HEK293 (cell line): ENCODE measurements at regions not wholly inside any gene's neighbourhood (a gene's known extent, or its start where the extent isn't known, plus 50 kb on each side); places are given as distances from the start of the nearest gene placed in this dataset.

Source experiments
- CTCF ChIA-PET: fragments of 350-600 bp; formaldehyde crosslinking; extraction: SDS; loops from one replicate; lab custom pipeline; 2021; ENCODE audit warnings: antibody characterized with exemption; lab: Yijun Ruan, JAX
- POLR2A ChIA-PET: fragments of 300-600 bp; formaldehyde crosslinking; extraction: SDS; loops from one replicate; lab custom pipeline; 2020; ENCODE audit warnings: antibody characterized with exemption, inconsistent platforms; lab: Yijun Ruan, JAX
- H3K27ac ChIP-seq: fragments of 200-500 bp; sonication (Bioruptor generic); 2 replicates; pipeline ENCODE4 v1.5.1; 2014; ENCODE audit warnings: low read depth, low read length, control low read depth, inconsistent platforms; ENCODE audit errors: extremely low read depth
- H3K36me3 ChIP-seq, 2 experiments: fragments of 200-500 bp in 1 of 2; sonication (Bioruptor generic) in 1 of 2; 1 replicate in 1 of 2; 2 replicates in 1 of 2; pipeline ENCODE4 v1.5.1; 2014 to 2017; ENCODE audit warnings: inconsistent platforms in 2 of 2, low read length in 2 of 2; ENCODE audit not compliant: control insufficient read depth in 2 of 2, insufficient read depth in 1 of 2
- H3K4me1 ChIP-seq: fragments of 200-500 bp; sonication (Bioruptor generic); 2 replicates; pipeline ENCODE4 v1.5.1; 2014; ENCODE audit warnings: mild to moderate bottlenecking, low read length, inconsistent platforms; ENCODE audit not compliant: control insufficient read depth, insufficient read depth
- H3K4me3 ChIP-seq: 2 replicates; pipeline ENCODE4 v1.5.1; 2011; ENCODE audit warnings: low read depth, mild to moderate bottlenecking, control low read depth, low read length, moderate library complexity
- H3K9me3 ChIP-seq: fragments of 200-500 bp; sonication (Bioruptor generic); 2 replicates; pipeline ENCODE4 v1.5.1; 2014; ENCODE audit warnings: low read depth, low read length, inconsistent platforms; ENCODE audit not compliant: control insufficient read depth, insufficient read depth
- BCL11A ChIP-seq: fragments of 450-650 bp; formaldehyde crosslinking; IDR thresholded peaks from 2 replicates; pipeline ENCODE4 v1.5.1; 2016; ENCODE audit warnings: low read depth, missing biosample characterization, missing genetic modification characterization
- FEZF1 ChIP-seq: fragments of 450-650 bp; formaldehyde crosslinking; IDR thresholded peaks from 2 replicates; pipeline ENCODE4 v1.5.1; 2016; ENCODE audit warnings: missing biosample characterization, missing genetic modification characterization
- KLF8 ChIP-seq: fragments of 450-650 bp; formaldehyde crosslinking; IDR thresholded peaks from 2 replicates; pipeline ENCODE4 v1.5.1; 2016; ENCODE audit warnings: missing biosample characterization, missing genetic modification characterization
- MEIS1 ChIP-seq: sonication (generic); formaldehyde crosslinking; IDR thresholded peaks from 2 replicates; pipeline ENCODE4 v1.8.1; 2022; ENCODE audit warnings: missing genetic modification reagents, mild to moderate bottlenecking, borderline replicate concordance
- SETDB1 ChIP-seq: IDR thresholded peaks from one replicate; pipeline ENCODE4 v1.6.1; 2017; ENCODE audit warnings: mild to moderate bottlenecking, low read length, moderate library complexity, mixed read lengths; ENCODE audit not compliant: insufficient read length
- ZNF174 ChIP-seq: fragments of 450-650 bp; formaldehyde crosslinking; IDR thresholded peaks from 2 replicates; pipeline ENCODE4 v1.5.0; 2017; ENCODE audit warnings: missing biosample characterization, mild to moderate bottlenecking, missing genetic modification characterization
- ZNF223 ChIP-seq: fragments of 450-650 bp; formaldehyde crosslinking; IDR thresholded peaks from 2 replicates; pipeline ENCODE4 v1.5.1; 2016; ENCODE audit warnings: missing biosample characterization, missing genetic modification characterization
- ZNF24 ChIP-seq: fragments of 450-650 bp; formaldehyde crosslinking; IDR thresholded peaks from 2 replicates; pipeline ENCODE4 v1.5.1; 2016; ENCODE audit warnings: missing biosample characterization, missing genetic modification characterization
- ZNF302 ChIP-seq: fragments of 450-650 bp; formaldehyde crosslinking; IDR thresholded peaks from 2 replicates; pipeline ENCODE4 v1.5.1; 2016; ENCODE audit warnings: missing biosample characterization, missing genetic modification characterization, low read depth
- ZNF37A ChIP-seq: fragments of 450-650 bp; IDR thresholded peaks from 2 replicates; pipeline ENCODE4 v1.5.1; 2018; ENCODE audit warnings: missing biosample characterization, missing genetic modification characterization
- ZNF501 ChIP-seq: fragments of 450-650 bp; formaldehyde crosslinking; IDR thresholded peaks from 2 replicates; pipeline ENCODE4 v1.5.1; 2016; ENCODE audit warnings: missing biosample characterization, missing genetic modification characterization
- ZNF549 ChIP-seq: fragments of 450-650 bp; IDR thresholded peaks from 2 replicates; pipeline ENCODE4 v1.5.1; 2018; ENCODE audit warnings: missing biosample characterization, missing genetic modification characterization, mild to moderate bottlenecking, inconsistent platforms, moderate library complexity
- ZNF561 ChIP-seq: fragments of 450-650 bp; IDR thresholded peaks from 2 replicates; pipeline ENCODE4 v1.5.1; 2018; ENCODE audit warnings: missing biosample characterization, missing genetic modification characterization, borderline replicate concordance
- ZNF600 ChIP-seq: fragments of 450-650 bp; formaldehyde crosslinking; IDR thresholded peaks from 2 replicates; pipeline ENCODE4 v1.5.1; 2016; ENCODE audit warnings: missing biosample characterization, missing genetic modification characterization
- ZNF747 ChIP-seq: fragments of 450-650 bp; formaldehyde crosslinking; IDR thresholded peaks from 2 replicates; pipeline ENCODE4 v1.5.1; 2016; ENCODE audit warnings: missing biosample characterization, missing genetic modification characterization
- ZNF791 ChIP-seq: fragments of 450-650 bp; formaldehyde crosslinking; IDR thresholded peaks from 2 replicates; pipeline ENCODE4 v1.5.1; 2016; ENCODE audit warnings: missing biosample characterization, missing genetic modification characterization
- TF ChIP-seq, protein P1 (sequence below): fragments of 450-650 bp; formaldehyde crosslinking; IDR thresholded peaks from 2 replicates; pipeline ENCODE4 v1.5.1; 2016; ENCODE audit warnings: missing biosample characterization, missing genetic modification characterization
- TF ChIP-seq, protein P2 (sequence below): fragments of 450-650 bp; formaldehyde crosslinking; IDR thresholded peaks from 2 replicates; pipeline ENCODE4 v1.5.1; 2016; ENCODE audit warnings: missing biosample characterization, missing genetic modification characterization, borderline replicate concordance
- TF ChIP-seq, protein P3 (sequence below): fragments of 450-650 bp; formaldehyde crosslinking; IDR thresholded peaks from 2 replicates; pipeline ENCODE4 v1.5.1; 2016; ENCODE audit warnings: missing biosample characterization, missing genetic modification characterization

GRCh38 chr13:99123101-99124045, 77.3 kb upstream of the UBAC2 start (continued):
- TF ChIP-seq, protein P1, sequence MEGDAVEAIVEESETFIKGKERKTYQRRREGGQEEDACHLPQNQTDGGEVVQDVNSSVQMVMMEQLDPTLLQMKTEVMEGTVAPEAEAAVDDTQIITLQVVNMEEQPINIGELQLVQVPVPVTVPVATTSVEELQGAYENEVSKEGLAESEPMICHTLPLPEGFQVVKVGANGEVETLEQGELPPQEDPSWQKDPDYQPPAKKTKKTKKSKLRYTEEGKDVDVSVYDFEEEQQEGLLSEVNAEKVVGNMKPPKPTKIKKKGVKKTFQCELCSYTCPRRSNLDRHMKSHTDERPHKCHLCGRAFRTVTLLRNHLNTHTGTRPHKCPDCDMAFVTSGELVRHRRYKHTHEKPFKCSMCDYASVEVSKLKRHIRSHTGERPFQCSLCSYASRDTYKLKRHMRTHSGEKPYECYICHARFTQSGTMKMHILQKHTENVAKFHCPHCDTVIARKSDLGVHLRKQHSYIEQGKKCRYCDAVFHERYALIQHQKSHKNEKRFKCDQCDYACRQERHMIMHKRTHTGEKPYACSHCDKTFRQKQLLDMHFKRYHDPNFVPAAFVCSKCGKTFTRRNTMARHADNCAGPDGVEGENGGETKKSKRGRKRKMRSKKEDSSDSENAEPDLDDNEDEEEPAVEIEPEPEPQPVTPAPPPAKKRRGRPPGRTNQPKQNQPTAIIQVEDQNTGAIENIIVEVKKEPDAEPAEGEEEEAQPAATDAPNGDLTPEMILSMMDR (tag by site-specific recombination): no peak
- TF ChIP-seq MEIS1 (CRISPR knock-in tag): no peak
- TF ChIP-seq ZNF24 (tag by site-specific recombination): no peak
- TF ChIP-seq ZNF174 (tag by site-specific recombination): no peak
- TF ChIP-seq FEZF1 (tag by site-specific recombination): no peak
- TF ChIP-seq ZNF501 (tag by site-specific recombination): no peak
- TF ChIP-seq ZNF223 (tag by site-specific recombination): no peak
- TF ChIP-seq ZNF302 (tag by site-specific recombination): no peak

DNA sequence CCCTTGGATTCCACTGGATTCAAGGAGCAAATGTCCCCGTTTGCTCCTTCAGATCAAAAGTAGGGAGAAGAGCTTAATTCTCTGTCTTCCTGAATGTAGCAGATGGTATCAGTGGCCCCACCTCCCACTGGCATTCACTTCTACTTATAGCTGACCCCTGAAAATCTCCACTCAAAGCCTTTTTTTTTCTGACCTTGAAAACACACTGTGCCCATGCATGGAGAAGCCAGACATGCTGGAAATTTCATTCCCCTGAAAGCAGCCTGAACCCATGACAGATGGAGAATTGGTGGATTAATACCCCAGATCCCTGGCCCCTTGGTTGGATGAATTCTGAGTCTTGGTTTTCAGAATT, 76.6 kb upstream of the UBAC2 start:
- Histone ChIP-seq H3K4me1 (no peaks in the 10 kb centered on the region), H3K27ac (no peak overlapping the region)
- CTCF ChIA-PET: interaction anchor here (0.6 to 1.7 kb wide), 3 partner anchors 9 to 826 kb away, joined by 3 read pairs; no protein-coding TSS in a partner anchor

DNA sequence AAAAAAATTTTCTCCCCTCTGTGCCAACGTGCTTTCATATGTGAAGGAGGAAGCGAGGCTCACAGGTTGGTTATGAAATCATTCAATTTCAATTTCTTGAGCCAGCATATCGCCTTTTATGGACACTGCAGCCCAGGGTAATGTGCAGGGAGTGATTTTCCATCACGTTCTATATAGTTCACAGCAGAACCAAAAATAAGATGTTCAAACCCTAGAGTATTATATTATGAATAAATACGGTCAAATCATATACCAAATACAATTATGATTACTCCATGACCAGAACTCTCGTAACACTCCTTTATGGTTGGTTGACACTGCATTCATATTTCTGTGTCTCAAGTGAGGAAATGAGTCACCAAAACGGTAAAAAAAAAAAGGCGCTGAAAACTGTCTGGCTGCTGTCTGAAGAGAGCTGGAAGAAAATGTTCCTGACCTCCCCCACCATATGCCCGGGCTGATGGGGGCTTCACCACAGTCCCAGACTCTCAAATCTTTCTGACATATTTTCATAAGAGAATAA, 75.8 kb upstream of the UBAC2 start:
- Histone ChIP-seq H3K27ac (no peak overlapping the region), H3K36me3 (no peaks in the 10 kb centered on the region), H3K4me1 (no peaks in the 10 kb centered on the region), H3K9me3 (no peaks in the 10 kb centered on the region), H3K4me3 (no peak overlapping the region)
- POLR2A ChIA-PET: no interaction called here
- CTCF ChIA-PET: interaction anchor here (0.6 to 1.7 kb wide), 3 partner anchors 141 to 825 kb away, joined by 3 read pairs; no protein-coding TSS in a partner anchor
- TF ChIP-seq KLF8 (tag by site-specific recombination) (no peak), ZNF791 (tag by site-specific recombination) (no peak), ZNF600 (no peak), SETDB1 (no peak), ZNF302 (tag by site-specific recombination) (no peak), ZNF549 (no peak), ZNF561 (tag by site-specific recombination) (no peak), ZNF747 (tag by site-specific recombination) (no peak), BCL11A (tag by site-specific recombination) (no peak)
- TF ChIP-seq, protein P2, sequence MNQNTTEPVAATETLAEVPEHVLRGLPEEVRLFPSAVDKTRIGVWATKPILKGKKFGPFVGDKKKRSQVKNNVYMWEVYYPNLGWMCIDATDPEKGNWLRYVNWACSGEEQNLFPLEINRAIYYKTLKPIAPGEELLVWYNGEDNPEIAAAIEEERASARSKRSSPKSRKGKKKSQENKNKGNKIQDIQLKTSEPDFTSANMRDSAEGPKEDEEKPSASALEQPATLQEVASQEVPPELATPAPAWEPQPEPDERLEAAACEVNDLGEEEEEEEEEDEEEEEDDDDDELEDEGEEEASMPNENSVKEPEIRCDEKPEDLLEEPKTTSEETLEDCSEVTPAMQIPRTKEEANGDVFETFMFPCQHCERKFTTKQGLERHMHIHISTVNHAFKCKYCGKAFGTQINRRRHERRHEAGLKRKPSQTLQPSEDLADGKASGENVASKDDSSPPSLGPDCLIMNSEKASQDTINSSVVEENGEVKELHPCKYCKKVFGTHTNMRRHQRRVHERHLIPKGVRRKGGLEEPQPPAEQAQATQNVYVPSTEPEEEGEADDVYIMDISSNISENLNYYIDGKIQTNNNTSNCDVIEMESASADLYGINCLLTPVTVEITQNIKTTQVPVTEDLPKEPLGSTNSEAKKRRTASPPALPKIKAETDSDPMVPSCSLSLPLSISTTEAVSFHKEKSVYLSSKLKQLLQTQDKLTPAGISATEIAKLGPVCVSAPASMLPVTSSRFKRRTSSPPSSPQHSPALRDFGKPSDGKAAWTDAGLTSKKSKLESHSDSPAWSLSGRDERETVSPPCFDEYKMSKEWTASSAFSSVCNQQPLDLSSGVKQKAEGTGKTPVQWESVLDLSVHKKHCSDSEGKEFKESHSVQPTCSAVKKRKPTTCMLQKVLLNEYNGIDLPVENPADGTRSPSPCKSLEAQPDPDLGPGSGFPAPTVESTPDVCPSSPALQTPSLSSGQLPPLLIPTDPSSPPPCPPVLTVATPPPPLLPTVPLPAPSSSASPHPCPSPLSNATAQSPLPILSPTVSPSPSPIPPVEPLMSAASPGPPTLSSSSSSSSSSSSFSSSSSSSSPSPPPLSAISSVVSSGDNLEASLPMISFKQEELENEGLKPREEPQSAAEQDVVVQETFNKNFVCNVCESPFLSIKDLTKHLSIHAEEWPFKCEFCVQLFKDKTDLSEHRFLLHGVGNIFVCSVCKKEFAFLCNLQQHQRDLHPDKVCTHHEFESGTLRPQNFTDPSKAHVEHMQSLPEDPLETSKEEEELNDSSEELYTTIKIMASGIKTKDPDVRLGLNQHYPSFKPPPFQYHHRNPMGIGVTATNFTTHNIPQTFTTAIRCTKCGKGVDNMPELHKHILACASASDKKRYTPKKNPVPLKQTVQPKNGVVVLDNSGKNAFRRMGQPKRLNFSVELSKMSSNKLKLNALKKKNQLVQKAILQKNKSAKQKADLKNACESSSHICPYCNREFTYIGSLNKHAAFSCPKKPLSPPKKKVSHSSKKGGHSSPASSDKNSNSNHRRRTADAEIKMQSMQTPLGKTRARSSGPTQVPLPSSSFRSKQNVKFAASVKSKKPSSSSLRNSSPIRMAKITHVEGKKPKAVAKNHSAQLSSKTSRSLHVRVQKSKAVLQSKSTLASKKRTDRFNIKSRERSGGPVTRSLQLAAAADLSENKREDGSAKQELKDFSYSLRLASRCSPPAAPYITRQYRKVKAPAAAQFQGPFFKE (tag by site-specific recombination): no peak
- TF ChIP-seq, protein P3, sequence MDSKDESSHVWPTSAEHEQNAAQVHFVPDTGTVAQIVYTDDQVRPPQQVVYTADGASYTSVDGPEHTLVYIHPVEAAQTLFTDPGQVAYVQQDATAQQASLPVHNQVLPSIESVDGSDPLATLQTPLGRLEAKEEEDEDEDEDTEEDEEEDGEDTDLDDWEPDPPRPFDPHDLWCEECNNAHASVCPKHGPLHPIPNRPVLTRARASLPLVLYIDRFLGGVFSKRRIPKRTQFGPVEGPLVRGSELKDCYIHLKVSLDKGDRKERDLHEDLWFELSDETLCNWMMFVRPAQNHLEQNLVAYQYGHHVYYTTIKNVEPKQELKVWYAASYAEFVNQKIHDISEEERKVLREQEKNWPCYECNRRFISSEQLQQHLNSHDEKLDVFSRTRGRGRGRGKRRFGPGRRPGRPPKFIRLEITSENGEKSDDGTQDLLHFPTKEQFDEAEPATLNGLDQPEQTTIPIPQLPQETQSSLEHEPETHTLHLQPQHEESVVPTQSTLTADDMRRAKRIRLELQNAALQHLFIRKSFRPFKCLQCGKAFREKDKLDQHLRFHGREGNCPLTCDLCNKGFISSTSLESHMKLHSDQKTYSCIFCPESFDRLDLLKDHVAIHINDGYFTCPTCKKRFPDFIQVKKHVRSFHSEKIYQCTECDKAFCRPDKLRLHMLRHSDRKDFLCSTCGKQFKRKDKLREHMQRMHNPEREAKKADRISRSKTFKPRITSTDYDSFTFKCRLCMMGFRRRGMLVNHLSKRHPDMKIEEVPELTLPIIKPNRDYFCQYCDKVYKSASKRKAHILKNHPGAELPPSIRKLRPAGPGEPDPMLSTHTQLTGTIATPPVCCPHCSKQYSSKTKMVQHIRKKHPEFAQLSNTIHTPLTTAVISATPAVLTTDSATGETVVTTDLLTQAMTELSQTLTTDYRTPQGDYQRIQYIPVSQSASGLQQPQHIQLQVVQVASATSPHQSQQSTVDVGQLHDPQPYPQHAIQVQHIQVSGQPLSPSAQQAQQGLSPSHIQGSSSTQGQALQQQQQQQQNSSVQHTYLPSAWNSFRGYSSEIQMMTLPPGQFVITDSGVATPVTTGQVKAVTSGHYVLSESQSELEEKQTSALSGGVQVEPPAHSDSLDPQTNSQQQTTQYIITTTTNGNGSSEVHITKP (tag by site-specific recombination): no peak

More for the DNA sequence above, 76.6 kb upstream of the UBAC2 start:
- Histone ChIP-seq H3K4me3 (no peak overlapping the region), H3K36me3 (no peaks in the 10 kb centered on the region), H3K9me3 (no peaks in the 10 kb centered on the region)
- POLR2A ChIA-PET: no interaction called here
- TF ChIP-seq ZNF223 (tag by site-specific recombination) (no peak), ZNF37A (tag by site-specific recombination) (0 out of 2 replicates have a peak, but pooled peaks have one; percentile 27)
